Panc1 (cell line): ENCODE measurements at regions not wholly inside any gene's neighbourhood (a gene's known extent, or its start where the extent isn't known, plus 50 kb on each side); places are given as distances from the start of the nearest gene placed in this dataset.

ENCODE experiments used
- ATAC-seq: fragments of 200-7000 bp; cut with Tn5 transposase; 2 replicates; pipeline ENCODE4 v1.9.1; 2020; ENCODE audit warnings: mild to moderate bottlenecking, moderate library complexity
- BruUV-seq: library from RNA; stranded (reverse); fragments of 400-500 nt; replicated peaks from 2 replicates; lab custom pipeline; 2021; lab: Mats Ljungman, UMichigan
- CTCF ChIA-PET: fragments of 300-600 bp; sonication (Branson Sonifier 250); formaldehyde crosslinking; loops from one replicate; lab custom pipeline; 2022; ENCODE audit warnings: antibody characterized with exemption; lab: Charles Lee
- POLR2A ChIA-PET: fragments of 300-600 bp; sonication (Branson Sonifier 250); formaldehyde crosslinking; loops from one replicate; lab custom pipeline; 2022; ENCODE audit warnings: antibody characterized with exemption; lab: Charles Lee
- DNase-seq: peaks from one replicate; pipeline ENCODE4 v3.0.0-alpha.2; 2010; ENCODE audit warnings: low read depth, low spot score
- H3K27ac ChIP-seq: 2 replicates; pipeline ENCODE4 v1.5.1; 2011; ENCODE audit warnings: mild to moderate bottlenecking, low read length, inconsistent platforms
- H3K27me3 ChIP-seq: fragments of 200-500 bp; sonication (Bioruptor generic); 2 replicates; pipeline ENCODE4 v1.6.0; 2014; ENCODE audit warnings: low read length, inconsistent platforms; ENCODE audit not compliant: control insufficient read depth, insufficient read depth
- H3K36me3 ChIP-seq: fragments of 200-500 bp; sonication (Bioruptor generic); 2 replicates; pipeline ENCODE4 v1.5.1; 2014; ENCODE audit warnings: inconsistent platforms, mild to moderate bottlenecking, low read length, moderate library complexity; ENCODE audit not compliant: control insufficient read depth, insufficient read depth
- H3K4me1 ChIP-seq: 2 replicates; pipeline ENCODE4 v1.5.1; 2011; ENCODE audit warnings: inconsistent platforms, mild to moderate bottlenecking, low read length, moderate library complexity; ENCODE audit not compliant: control insufficient read depth, insufficient read depth
- H3K4me3 ChIP-seq, 2 experiments: 2 replicates each; pipeline ENCODE4 v1.5.1; 2011 to 2012; ENCODE audit warnings: low read depth in 2 of 2, low read length in 2 of 2, mild to moderate bottlenecking in 2 of 2, inconsistent platforms in 1 of 2, moderate library complexity in 1 of 2
- H3K9me3 ChIP-seq: fragments of 200-500 bp; sonication (Bioruptor generic); 2 replicates; pipeline ENCODE4 v1.5.1; 2014; ENCODE audit warnings: low read depth, mild to moderate bottlenecking, inconsistent platforms, low read length, moderate library complexity; ENCODE audit not compliant: control insufficient read depth, insufficient read depth
- CTCF ChIP-seq: fragments of 450-650 bp; IDR thresholded peaks from 2 replicates; pipeline ENCODE4 v1.5.1; 2017; ENCODE audit warnings: mild to moderate bottlenecking
- POLR2AphosphoS5 ChIP-seq: IDR thresholded peaks from 2 replicates; pipeline ENCODE4 v1.6.1; 2012; ENCODE audit warnings: mild to moderate bottlenecking, low read depth, low read length, moderate library complexity
- SIN3A ChIP-seq: IDR thresholded peaks from 2 replicates; pipeline ENCODE4 v1.6.1; 2012; ENCODE audit warnings: low read depth, mild to moderate bottlenecking, low read length, moderate library complexity, borderline replicate concordance; ENCODE audit not compliant: insufficient read depth
- TCF7L2 ChIP-seq: IDR thresholded peaks from 2 replicates; pipeline ENCODE4 v1.6.1; 2011; ENCODE audit warnings: mild to moderate bottlenecking, low read depth, low read length, inconsistent platforms
- in situ Hi-C: cut with HindIII; loops from 2 replicates; pipeline ENCODE4 v1.10.0; 2016; ENCODE audit warnings: low sequenced_read_pairs, low pct_unique_long_range_greater_than_20kb
- intact Hi-C: fragments of 100-400 bp; cut with micrococcal nuclease; formaldehyde crosslinking; loops from one replicate; pipeline ENCODE4 v1.10.0; 2022; ENCODE audit not compliant: unreplicated experiment
- TF ChIP-seq, protein P1 (sequence below), 2 experiments: IDR thresholded peaks; 2 replicates each; pipeline ENCODE4 v1.6.1; 2011 to 2012; ENCODE audit warnings: low read depth in 2 of 2, control low read depth in 1 of 2, low read length in 1 of 2, mild to moderate bottlenecking in 1 of 2, moderate library complexity in 1 of 2; ENCODE audit not compliant: insufficient read depth in 1 of 2

DNA sequence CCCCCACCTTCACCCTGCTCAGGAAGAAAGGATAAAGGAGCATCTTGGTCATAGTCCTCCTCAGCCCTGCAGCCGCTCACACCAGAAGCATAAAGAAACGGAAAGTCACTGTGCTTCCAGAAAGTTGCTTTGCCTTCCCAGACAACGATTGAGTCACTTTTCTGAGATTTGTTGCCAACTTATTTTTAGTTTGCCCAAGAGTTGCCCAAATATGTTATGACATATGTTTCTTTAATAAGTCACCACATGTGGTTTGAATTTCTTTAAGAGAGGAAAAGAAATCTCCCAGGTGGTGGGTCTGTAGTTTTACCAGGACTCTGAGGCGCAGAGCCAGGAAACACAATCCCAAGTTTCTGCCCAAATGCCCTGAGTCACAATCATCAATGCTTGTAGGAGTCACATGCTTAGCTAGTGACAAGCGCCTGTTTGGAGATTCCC, 63.4 kb upstream of the LRCH1 start:
- in situ Hi-C loops = no loop called here
- TF ChIP-seq POLR2AphosphoS5 = no peak
- no peak for TF ChIP-seq CTCF
- no peak for TF ChIP-seq SIN3A
- TF ChIP-seq, protein P1, sequence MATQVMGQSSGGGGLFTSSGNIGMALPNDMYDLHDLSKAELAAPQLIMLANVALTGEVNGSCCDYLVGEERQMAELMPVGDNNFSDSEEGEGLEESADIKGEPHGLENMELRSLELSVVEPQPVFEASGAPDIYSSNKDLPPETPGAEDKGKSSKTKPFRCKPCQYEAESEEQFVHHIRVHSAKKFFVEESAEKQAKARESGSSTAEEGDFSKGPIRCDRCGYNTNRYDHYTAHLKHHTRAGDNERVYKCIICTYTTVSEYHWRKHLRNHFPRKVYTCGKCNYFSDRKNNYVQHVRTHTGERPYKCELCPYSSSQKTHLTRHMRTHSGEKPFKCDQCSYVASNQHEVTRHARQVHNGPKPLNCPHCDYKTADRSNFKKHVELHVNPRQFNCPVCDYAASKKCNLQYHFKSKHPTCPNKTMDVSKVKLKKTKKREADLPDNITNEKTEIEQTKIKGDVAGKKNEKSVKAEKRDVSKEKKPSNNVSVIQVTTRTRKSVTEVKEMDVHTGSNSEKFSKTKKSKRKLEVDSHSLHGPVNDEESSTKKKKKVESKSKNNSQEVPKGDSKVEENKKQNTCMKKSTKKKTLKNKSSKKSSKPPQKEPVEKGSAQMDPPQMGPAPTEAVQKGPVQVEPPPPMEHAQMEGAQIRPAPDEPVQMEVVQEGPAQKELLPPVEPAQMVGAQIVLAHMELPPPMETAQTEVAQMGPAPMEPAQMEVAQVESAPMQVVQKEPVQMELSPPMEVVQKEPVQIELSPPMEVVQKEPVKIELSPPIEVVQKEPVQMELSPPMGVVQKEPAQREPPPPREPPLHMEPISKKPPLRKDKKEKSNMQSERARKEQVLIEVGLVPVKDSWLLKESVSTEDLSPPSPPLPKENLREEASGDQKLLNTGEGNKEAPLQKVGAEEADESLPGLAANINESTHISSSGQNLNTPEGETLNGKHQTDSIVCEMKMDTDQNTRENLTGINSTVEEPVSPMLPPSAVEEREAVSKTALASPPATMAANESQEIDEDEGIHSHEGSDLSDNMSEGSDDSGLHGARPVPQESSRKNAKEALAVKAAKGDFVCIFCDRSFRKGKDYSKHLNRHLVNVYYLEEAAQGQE (IDR thresholded peaks at IDR 0.05; ENCODE audit: insufficient read depth in 1 of 2, low read depth in 2 of 2, low read length in 1 of 2) = no peak
- no peak for TF ChIP-seq TCF7L2
- ChIA-PET POLR2A (interaction anchor here (0.6 kb wide), 1 partner anchor 19 kb away, joined by 5 read pairs; no protein-coding TSS in a partner anchor), CTCF (no interaction called here)
- DNase-seq = no peak
- no peaks in the 10 kb centered on the region for H3K36me3 ChIP-seq
- H3K4me3 ChIP-seq = no peak overlapping the region
- H3K4me1 ChIP-seq = no peaks in the 10 kb centered on the region
- no peak for ATAC-seq
- no peaks in the 10 kb centered on the region for H3K27me3 ChIP-seq
- intact Hi-C loops = no loop called here
- H3K27ac ChIP-seq = no peak overlapping the region
- BruUV-seq = no TSS peak
- H3K9me3 ChIP-seq = peaks cover 5% of the 10 kb centered on the region; the same call in 1 of the 2 replicates

DNA sequence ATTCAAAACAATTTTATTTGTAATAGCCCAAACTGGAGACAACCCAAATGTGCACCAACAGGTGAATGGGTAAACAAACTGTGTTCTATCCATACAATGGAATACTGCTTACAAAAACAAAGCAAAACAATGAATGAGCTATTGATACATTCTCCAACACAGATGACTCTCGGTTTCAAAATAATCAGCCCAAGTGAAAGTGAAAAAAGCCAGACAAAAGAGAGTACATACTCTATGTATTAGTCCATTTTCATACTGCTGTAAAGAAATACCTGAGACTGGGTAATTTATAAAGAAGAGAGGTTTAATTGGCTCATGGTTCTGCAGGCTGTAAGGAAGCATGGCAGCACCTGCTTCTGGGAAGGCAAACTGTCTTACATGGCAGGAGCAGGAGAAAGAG, 65.2 kb upstream of the LRCH1 start:
- Histone ChIP-seq H3K4me1 (no peaks in the 10 kb centered on the region), H3K9me3 (peaks cover 8% of the 10 kb centered on the region; the same call in 1 of the 2 replicates), H3K4me3 (no peak overlapping the region), H3K27ac (no peak overlapping the region), H3K27me3 (no peaks in the 10 kb centered on the region), H3K36me3 (no peaks in the 10 kb centered on the region)
- in situ Hi-C loops = no loop called here
- ATAC-seq = no peak
- CTCF ChIA-PET = no interaction called here
- POLR2A ChIA-PET = no interaction called here
- intact Hi-C loops = no loop called here
- TF ChIP-seq SIN3A (no peak), POLR2AphosphoS5 (no peak), TCF7L2 (no peak), CTCF (no peak)
- TF ChIP-seq, protein P1 (IDR thresholded peaks at IDR 0.05; ENCODE audit: insufficient read depth in 1 of 2, low read depth in 2 of 2, low read length in 1 of 2) = no peak
- DNase-seq = no peak
- no TSS peak for BruUV-seq
